Peyer's patch (tissue), 4 donors: ENCODE measurements at regions not wholly inside any gene's neighbourhood (a gene's known extent, or its start where the extent isn't known, plus 50 kb on each side); places are given as distances from the start of the nearest gene placed in this dataset.

Experiments used
- POLR2A ChIP-seq, 2 donors: fragments of 450-650 bp; IDR thresholded peaks; one replicate each; pipeline ENCODE4 v1.5.1; 2017; ENCODE audit warnings: antibody characterized with exemption in 2 of 2, mild to moderate bottlenecking in 2 of 2, moderate library complexity in 2 of 2
- TF ChIP-seq, protein P1 (sequence below), 6 experiments: fragments of 450-650 bp in 4 of 6; fragments of 200-600 bp in 2 of 6; sonication (generic) in 1 of 6; IDR thresholded peaks; one replicate each; pipeline ENCODE4 v1.5.1; 2017 to 2019; ENCODE audit warnings: antibody characterized with exemption in 6 of 6, mild to moderate bottlenecking in 3 of 6, moderate library complexity in 1 of 6

GRCh38 chr5:2588850-2589501 is 162.5 kb downstream of the IRX2 start:
- TF ChIP-seq, protein P1, sequence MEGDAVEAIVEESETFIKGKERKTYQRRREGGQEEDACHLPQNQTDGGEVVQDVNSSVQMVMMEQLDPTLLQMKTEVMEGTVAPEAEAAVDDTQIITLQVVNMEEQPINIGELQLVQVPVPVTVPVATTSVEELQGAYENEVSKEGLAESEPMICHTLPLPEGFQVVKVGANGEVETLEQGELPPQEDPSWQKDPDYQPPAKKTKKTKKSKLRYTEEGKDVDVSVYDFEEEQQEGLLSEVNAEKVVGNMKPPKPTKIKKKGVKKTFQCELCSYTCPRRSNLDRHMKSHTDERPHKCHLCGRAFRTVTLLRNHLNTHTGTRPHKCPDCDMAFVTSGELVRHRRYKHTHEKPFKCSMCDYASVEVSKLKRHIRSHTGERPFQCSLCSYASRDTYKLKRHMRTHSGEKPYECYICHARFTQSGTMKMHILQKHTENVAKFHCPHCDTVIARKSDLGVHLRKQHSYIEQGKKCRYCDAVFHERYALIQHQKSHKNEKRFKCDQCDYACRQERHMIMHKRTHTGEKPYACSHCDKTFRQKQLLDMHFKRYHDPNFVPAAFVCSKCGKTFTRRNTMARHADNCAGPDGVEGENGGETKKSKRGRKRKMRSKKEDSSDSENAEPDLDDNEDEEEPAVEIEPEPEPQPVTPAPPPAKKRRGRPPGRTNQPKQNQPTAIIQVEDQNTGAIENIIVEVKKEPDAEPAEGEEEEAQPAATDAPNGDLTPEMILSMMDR (IDR thresholded peaks at IDR 0.05): no peak
- TF ChIP-seq POLR2A (IDR thresholded peaks at IDR 0.05): no peak
